HG03175 (cell line): ENCODE measurements at regions not wholly inside any gene's neighbourhood (a gene's known extent, or its start where the extent isn't known, plus 50 kb on each side); places are given as distances from the start of the nearest gene placed in this dataset.
"Not testable (repeated sequence)": the region's sequence is repeated elsewhere in the genome, so short reads cannot be mapped to it uniquely, and the experiment has no call there.

ENCODE experiments used
- ATAC-seq: cut with Tn5 transposase; IDR thresholded peaks from one replicate; pipeline ENCODE4 v1.9.1; 2021; ENCODE audit warnings: mild to moderate bottlenecking, moderate library complexity; ENCODE audit not compliant: unreplicated experiment

GRCh38 chr11:98710026-98710425, 310.7 kb upstream of the CNTN5 start:
- ATAC-seq: no peak

GRCh38 chr11:98710986-98711385, 309.8 kb upstream of the CNTN5 start:
- no peak for ATAC-seq

GRCh38 chr11:98720951-98721350, 299.8 kb upstream of the CNTN5 start:
- ATAC-seq: no peak

- ATAC-seq: no peak
Observed at GRCh38 chr11:98725471-98725870, 295.3 kb upstream of the CNTN5 start.

DNA sequence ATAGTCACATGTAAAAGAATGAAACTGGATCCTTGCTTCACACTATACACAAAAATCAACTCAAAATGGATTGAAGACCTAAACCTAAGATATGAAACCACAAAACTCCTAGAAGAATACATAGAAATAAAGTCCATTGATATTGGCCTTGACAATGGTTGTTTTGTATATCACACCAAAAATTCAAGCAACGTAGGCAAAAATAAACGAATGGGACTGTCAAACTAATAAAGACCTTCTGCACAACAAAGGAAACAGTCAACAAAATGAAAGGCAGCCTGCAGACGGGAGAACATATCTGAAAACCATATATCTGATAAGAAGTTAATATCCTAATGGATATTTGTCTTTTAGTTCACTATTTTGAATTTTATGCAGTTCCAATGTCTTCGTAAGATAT, 292.3 kb upstream of the CNTN5 start:
- ATAC-seq: no peak

DNA sequence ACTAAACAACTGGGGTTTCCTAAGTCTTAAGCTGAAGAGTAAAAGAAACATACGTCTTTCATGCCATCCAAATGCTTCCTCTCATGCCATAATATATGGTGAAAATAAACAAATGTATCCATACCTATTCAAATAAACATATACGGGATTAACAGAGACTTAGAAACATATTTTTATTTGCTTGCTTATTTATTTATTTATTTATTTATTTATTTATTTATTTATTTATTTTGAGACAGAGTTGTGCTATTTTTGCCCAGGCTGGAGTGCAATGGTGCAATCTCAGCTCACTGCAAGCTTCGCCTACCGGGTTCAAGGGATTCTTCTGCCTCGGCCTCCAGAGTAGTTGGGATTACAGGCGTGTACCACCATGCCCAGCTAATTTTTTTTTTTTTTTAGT, 291.6 kb upstream of the CNTN5 start:
- ATAC-seq: no peak

DNA sequence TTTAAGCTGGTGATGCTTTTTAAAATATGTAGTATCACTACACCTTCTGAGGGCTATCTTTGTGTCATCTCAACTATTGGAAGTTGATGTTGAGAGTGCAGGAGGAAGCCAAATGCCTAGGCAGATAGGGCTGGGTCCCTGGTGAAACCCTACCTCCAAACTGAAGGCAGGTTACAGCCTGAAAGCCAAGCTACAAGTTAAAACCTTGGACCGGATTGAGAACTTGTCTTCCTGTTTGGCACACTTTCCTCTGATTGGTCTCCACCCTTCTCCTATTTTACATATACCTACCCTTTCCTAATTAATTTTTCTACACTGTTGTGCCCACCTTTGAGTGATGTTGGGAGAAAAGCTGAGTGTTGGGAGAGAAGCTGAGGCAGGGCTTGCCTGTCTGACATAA, 287.8 kb upstream of the CNTN5 start:
- no peak for ATAC-seq

DNA sequence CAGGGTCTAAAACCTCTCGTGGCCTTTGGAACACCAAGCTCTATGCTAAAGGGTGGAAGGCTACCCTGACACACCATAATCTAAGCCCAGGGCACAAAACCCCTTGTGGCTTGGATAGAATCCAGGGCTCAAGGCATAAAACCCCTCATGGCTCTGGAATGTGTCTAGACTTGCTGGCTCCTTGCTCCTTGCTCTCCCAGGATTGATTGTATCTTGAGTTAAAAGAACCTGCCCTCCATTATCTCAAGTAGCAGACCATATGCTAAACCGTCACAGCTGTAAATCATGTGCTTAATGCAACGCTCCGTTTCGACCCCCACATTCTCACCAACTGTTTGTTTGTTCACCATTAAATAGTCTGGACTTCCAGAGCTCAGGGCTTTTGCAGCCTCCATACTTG, 287.4 kb upstream of the CNTN5 start:
- not testable (repeated sequence) for ATAC-seq

- no peak for ATAC-seq
Observed at GRCh38 chr11:98734686-98735085, 286.1 kb upstream of the CNTN5 start.

GRCh38 chr11:98736833-98737232, 283.9 kb upstream of the CNTN5 start:
- no peak for ATAC-seq

- no peak for ATAC-seq
Observed at GRCh38 chr11:98740321-98740720, 280.4 kb upstream of the CNTN5 start.

GRCh38 chr11:98763446-98763845, 257.3 kb upstream of the CNTN5 start:
- ATAC-seq: not testable (repeated sequence)

DNA sequence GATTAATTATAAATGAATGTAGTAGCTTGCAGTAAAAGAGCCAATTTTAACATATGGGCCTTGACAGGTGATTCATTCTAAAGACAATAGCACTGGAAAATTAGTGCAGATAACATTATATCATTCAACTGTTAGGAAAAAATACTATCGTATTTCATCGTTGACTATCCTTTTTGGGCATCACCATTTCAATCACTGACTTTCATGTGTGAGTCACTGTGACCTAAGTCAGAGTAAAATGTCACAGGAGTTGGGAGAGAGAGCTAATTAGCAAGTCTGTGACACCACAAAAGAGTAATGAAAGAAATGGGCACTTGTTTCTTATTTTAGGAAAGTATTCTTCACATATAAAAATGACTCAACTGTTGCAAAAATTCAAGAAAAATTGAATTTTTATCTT, 253.8 kb upstream of the CNTN5 start:
- no peak for ATAC-seq

GRCh38 chr11:98770046-98770445, 250.7 kb upstream of the CNTN5 start:
- ATAC-seq: not testable (repeated sequence)

- ATAC-seq: no peak
Observed at GRCh38 chr11:98771791-98772190, 249.0 kb upstream of the CNTN5 start.

DNA sequence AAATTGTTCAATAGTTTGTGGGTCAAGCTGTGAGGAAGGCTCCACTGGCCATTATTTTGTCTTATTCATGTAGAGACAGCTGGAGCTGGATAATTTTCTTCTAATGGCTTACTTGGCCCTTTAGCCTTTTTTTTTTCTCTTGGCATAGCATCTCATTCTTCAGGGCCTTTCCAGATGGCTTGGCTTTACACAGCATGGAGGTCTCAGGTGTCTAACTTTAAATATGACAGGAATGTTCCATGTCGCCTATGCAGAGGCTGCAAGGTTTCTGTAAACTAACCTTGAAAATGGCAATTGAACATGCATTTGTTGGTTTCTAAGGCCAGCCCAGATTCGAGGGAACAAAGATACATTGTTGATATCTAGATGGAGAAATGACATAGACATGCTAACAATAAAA, 247.9 kb upstream of the CNTN5 start:
- ATAC-seq: no peak

GRCh38 chr11:98793276-98793675, 227.5 kb upstream of the CNTN5 start:
- ATAC-seq: no peak

- ATAC-seq: no peak
Observed at GRCh38 chr11:98798333-98798732, 222.4 kb upstream of the CNTN5 start.

DNA sequence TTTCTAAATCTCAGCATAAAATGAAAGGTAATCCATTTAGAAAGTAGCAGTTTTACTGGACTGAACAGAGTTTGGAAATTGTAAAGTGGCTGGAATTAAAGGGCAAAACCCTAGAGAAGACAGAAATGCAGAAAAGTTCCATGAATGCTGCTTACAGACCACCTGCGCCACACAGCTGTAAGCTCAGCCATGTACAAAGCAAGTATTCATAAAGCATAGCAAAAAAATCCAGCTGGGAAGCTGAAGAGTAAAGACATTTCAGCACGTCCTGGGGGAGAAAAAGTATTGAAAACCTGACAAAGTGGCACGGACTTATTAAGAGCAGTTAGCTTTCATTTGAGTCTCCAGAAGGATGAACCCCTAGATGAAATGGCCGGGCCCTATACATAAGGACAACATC, 220.1 kb upstream of the CNTN5 start:
- no peak for ATAC-seq

DNA sequence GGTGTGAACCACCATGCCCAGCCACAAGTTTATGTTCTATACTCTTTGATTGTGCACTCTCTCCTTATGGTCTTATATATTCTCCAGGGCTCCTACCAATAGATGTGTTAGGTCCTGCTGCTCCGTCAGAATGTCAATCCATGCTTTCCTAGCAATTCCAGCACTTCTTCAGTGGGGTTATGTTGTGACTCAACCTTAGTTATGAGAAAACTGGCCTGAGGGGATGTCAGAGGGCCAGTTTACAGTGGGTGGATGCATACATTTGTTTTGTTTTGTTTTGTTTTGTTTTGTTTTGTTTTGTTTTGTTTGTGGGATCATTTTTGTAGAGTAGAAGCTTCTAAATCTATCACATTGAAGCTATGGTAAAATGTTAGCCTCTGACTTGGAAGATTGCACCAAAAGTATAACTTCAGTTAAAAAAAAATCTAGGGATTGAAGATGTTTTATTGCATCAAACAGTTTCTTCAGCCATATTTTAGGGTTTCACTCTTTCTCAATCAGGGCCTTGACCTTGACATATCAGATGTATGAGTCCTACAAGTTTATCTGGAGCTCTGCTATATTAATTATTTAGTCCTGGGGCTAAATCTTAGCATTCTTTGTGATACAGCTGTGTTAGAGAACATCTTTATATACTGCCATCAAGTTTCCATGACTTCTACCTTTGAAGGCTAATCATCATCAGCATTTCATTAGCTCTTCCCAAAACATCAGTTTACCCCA, 191.6 kb upstream of the CNTN5 start:
- ATAC-seq: no peak

DNA sequence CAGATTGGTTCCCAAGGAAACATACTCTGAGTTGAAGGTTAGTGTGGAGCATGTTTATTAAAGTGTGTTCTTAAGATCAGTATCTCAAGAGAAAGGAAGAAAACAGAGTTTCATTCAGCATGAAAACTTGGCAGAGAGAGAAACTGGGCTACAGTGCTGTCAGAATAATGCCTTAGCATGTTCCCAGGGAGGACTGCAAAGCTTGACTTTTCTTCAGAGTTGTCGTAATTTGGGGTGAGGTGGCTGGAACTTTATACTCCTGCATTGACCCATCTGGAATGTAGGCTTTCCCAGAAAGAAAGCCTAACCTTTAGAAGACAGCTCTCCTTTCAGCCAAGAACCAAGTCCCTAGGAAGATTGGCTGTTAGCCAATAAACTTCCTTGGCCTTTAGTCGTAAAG, 190.8 kb upstream of the CNTN5 start:
- no peak for ATAC-seq

GRCh38 chr11:98834776-98835175, 186.0 kb upstream of the CNTN5 start:
- ATAC-seq: no peak

GRCh38 chr11:98835335-98835734, 185.4 kb upstream of the CNTN5 start:
- no peak for ATAC-seq
